GM13976 (cell line): ENCODE measurements at regions not wholly inside any gene's neighbourhood (a gene's known extent, or its start where the extent isn't known, plus 50 kb on each side); places are given as distances from the start of the nearest gene placed in this dataset.

Experiments
- DNase-seq: peaks from one replicate; pipeline ENCODE4 v3.0.0; 2012; ENCODE audit warnings: low spot score
- CTCF ChIP-seq: IDR thresholded peaks from 2 replicates; pipeline ENCODE4 v1.5.1; 2012; ENCODE audit warnings: borderline replicate concordance, mild to moderate bottlenecking; ENCODE audit not compliant: insufficient read depth; ENCODE audit errors: extremely low read depth, missing control alignments, control extremely low read depth
- in situ Hi-C: fragments of 300-500 bp; cut with MboI; formaldehyde crosslinking; loops from one replicate; pipeline ENCODE4 v1.12.0; 2022; ENCODE audit warnings: low sequenced_read_pairs, mixed read lengths, inconsistent platforms; ENCODE audit not compliant: unreplicated experiment

GRCh38 chr7:46201961-46202360 lies 280.9 kb upstream of the IGFBP3 start:
- TF ChIP-seq CTCF = no peak
- in situ Hi-C loops = no loop called here
- DNase-seq = no peak

- in situ Hi-C loops = no loop called here
- no peak for TF ChIP-seq CTCF
- DNase-seq = no peak
These were observed 277.6 kb upstream of the IGFBP3 start for GRCh38 chr7:46198701-46199100.

GRCh38 chr7:46197785-46198540 lies 276.9 kb upstream of the IGFBP3 start:
- in situ Hi-C loops = no loop called here
- no peak for DNase-seq
- no peak for TF ChIP-seq CTCF

DNA sequence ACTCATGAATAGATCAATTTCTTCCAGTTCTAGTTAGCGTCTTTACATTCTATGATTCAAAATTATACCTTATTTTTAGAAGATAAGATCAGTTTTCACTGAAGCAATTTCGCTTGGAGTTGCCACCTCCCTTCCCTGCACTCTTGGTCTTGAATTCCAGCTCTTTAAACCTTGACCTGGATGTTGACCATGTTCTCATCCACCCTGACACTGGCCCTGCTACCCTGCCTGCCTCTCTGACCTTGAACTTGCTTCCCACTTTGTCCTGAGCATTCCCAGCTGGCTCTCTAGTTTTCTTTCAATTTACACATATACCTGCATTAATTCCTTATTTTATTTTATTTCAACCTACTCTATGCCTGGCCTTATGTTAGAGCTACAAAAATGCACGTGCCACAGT lies 274.9 kb upstream of the IGFBP3 start:
- no peak for DNase-seq

GRCh38 chr7:46192271-46192670 lies 271.2 kb upstream of the IGFBP3 start:
- in situ Hi-C loops = no loop called here
- TF ChIP-seq CTCF = no peak
- DNase-seq = no peak

More for the DNA sequence above, 274.9 kb upstream of the IGFBP3 start:
- TF ChIP-seq CTCF = no peak
- in situ Hi-C loops = no loop called here

- no peak for DNase-seq
- TF ChIP-seq CTCF = no peak
- in situ Hi-C loops = no loop called here
These were observed 270.7 kb upstream of the IGFBP3 start for GRCh38 chr7:46191776-46192175.
